H9 (cell line): ENCODE measurements at regions not wholly inside any gene's neighbourhood (a gene's known extent, or its start where the extent isn't known, plus 50 kb on each side); places are given as distances from the start of the nearest gene placed in this dataset.

Experiments used
- DNase-seq: peaks from one replicate; pipeline ENCODE4 v3.0.0-alpha.2; 2017
- H2AFZ ChIP-seq: one replicate; pipeline ENCODE4 v1.6.1; 2013; ENCODE audit warnings: mild to moderate bottlenecking, low read length, control low read depth, moderate library complexity
- H2AK5ac ChIP-seq: 2 replicates; pipeline ENCODE4 v1.6.1; 2013; ENCODE audit warnings: low read length, control low read depth, mixed read lengths; ENCODE audit not compliant: insufficient read length
- H2BK120ac ChIP-seq: one replicate; pipeline ENCODE4 v1.6.1; 2013; ENCODE audit warnings: low read depth, mild to moderate bottlenecking, low read length, control low read depth, inconsistent platforms; ENCODE audit not compliant: poor library complexity, severe bottlenecking
- H2BK12ac ChIP-seq: 2 replicates; pipeline ENCODE4 v1.6.1; 2013; ENCODE audit warnings: low read length, control low read depth, mixed read lengths, low read depth; ENCODE audit not compliant: insufficient read length
- H2BK15ac ChIP-seq: 2 replicates; pipeline ENCODE4 v1.6.1; 2013; ENCODE audit warnings: low read depth, low read length, control low read depth
- H2BK20ac ChIP-seq: one replicate; pipeline ENCODE4 v1.6.1; 2013; ENCODE audit warnings: low read depth, mild to moderate bottlenecking, low read length, control low read depth, inconsistent platforms; ENCODE audit not compliant: poor library complexity, severe bottlenecking
- H2BK5ac ChIP-seq: 2 replicates; pipeline ENCODE4 v1.6.1; 2013; ENCODE audit warnings: low read length, control low read depth, mixed read lengths; ENCODE audit not compliant: insufficient read length
- H3K14ac ChIP-seq: 2 replicates; pipeline ENCODE4 v1.6.1; 2013; ENCODE audit warnings: low read length, control low read depth; ENCODE audit not compliant: insufficient read depth
- H3K18ac ChIP-seq: 2 replicates; pipeline ENCODE4 v1.6.1; 2013; ENCODE audit warnings: low read depth, mild to moderate bottlenecking, mixed read lengths, low read length, control low read depth; ENCODE audit not compliant: insufficient read length
- H3K23ac ChIP-seq: 2 replicates; pipeline ENCODE4 v1.6.1; 2013; ENCODE audit warnings: low read length, control low read depth, mixed read lengths, low read depth; ENCODE audit not compliant: insufficient read length
- H3K23me2 ChIP-seq: 2 replicates; pipeline ENCODE4 v1.6.1; 2013; ENCODE audit warnings: low read depth, mild to moderate bottlenecking, mixed read lengths, low read length, control low read depth; ENCODE audit not compliant: insufficient read length, poor library complexity, severe bottlenecking
- H3K27ac ChIP-seq: 2 replicates; pipeline ENCODE4 v1.5.1; 2013; ENCODE audit warnings: low read length, control low read depth, mixed read lengths, low read depth; ENCODE audit not compliant: insufficient read length
- H3K27me3 ChIP-seq: 2 replicates; pipeline ENCODE4 v1.6.1; 2013; ENCODE audit warnings: low read length, control low read depth, inconsistent platforms; ENCODE audit not compliant: insufficient read depth
- H3K4ac ChIP-seq: 2 replicates; pipeline ENCODE4 v1.6.1; 2013; ENCODE audit warnings: low read depth, mild to moderate bottlenecking, control low read depth, inconsistent platforms, low read length, moderate library complexity
- H3K4me1 ChIP-seq: 2 replicates; pipeline ENCODE4 v1.6.1; 2013; ENCODE audit warnings: low read length, control low read depth, inconsistent platforms; ENCODE audit not compliant: insufficient read depth
- H3K4me2 ChIP-seq: 2 replicates; pipeline ENCODE4 v1.6.1; 2013; ENCODE audit warnings: low read length, control low read depth, mixed read lengths; ENCODE audit not compliant: insufficient read length, insufficient read depth
- H3K56ac ChIP-seq: 2 replicates; pipeline ENCODE4 v1.6.1; 2013; ENCODE audit warnings: low read depth, mild to moderate bottlenecking, mixed read lengths, low read length, control low read depth; ENCODE audit not compliant: insufficient read length
- H3K79me1 ChIP-seq: 2 replicates; pipeline ENCODE4 v1.6.1; 2013; ENCODE audit warnings: low read depth, mild to moderate bottlenecking, moderate library complexity, low read length, control low read depth, inconsistent platforms; ENCODE audit not compliant: insufficient read depth, poor library complexity, severe bottlenecking
- H3K79me2 ChIP-seq: 2 replicates; pipeline ENCODE4 v1.6.1; 2013; ENCODE audit warnings: low read length, control low read depth, inconsistent platforms; ENCODE audit not compliant: insufficient read depth
- H3K9ac ChIP-seq: 2 replicates; pipeline ENCODE4 v1.6.1; 2013; ENCODE audit warnings: low read length, control low read depth, mixed read lengths; ENCODE audit not compliant: insufficient read length; ENCODE audit errors: extremely low read depth
- H3K9me3 ChIP-seq: one replicate; pipeline ENCODE4 v1.6.1; 2013; ENCODE audit warnings: low read depth, low read length, inconsistent platforms; ENCODE audit not compliant: control insufficient read depth
- H3T11ph ChIP-seq: one replicate; pipeline ENCODE4 v1.6.1; 2013; ENCODE audit warnings: mild to moderate bottlenecking, low read length, control low read depth, inconsistent platforms
- H4K20me1 ChIP-seq: one replicate; pipeline ENCODE4 v1.6.1; 2013; ENCODE audit not compliant: control insufficient read depth, insufficient read length, insufficient read depth
- H4K5ac ChIP-seq: 2 replicates; pipeline ENCODE4 v1.6.1; 2013; ENCODE audit warnings: low read depth, mild to moderate bottlenecking, mixed read lengths, low read length, control low read depth; ENCODE audit not compliant: insufficient read length
- H4K8ac ChIP-seq: replicated peaks from 2 replicates; pipeline ENCODE4 v1.6.1; 2013; ENCODE audit warnings: low read length, control low read depth, mixed read lengths, low read depth; ENCODE audit not compliant: insufficient read length
- H4K91ac ChIP-seq: 2 replicates; pipeline ENCODE4 v1.6.1; 2013; ENCODE audit warnings: low read depth, mild to moderate bottlenecking, moderate library complexity, mixed read lengths, low read length, control low read depth; ENCODE audit not compliant: insufficient read length
- H3K27ac Mint-ChIP-seq, 3 experiments: 2 replicates in 2 of 3; 3 replicates in 1 of 3; pipeline ENCODE4 v1.8.0; 2020 to 2021; ENCODE audit warnings: mixed read lengths in 3 of 3, mild to moderate bottlenecking in 1 of 3, moderate library complexity in 1 of 3
- H3K27me3 Mint-ChIP-seq: 2 replicates; pipeline ENCODE4 v1.8.0; 2021; ENCODE audit warnings: low read depth, mild to moderate bottlenecking, moderate library complexity, mixed read lengths
- H3K36me3 Mint-ChIP-seq, 3 experiments: 2 replicates in 2 of 3; 3 replicates in 1 of 3; pipeline ENCODE4 v1.8.0; 2020 to 2021; ENCODE audit warnings: low read depth in 3 of 3, mixed read lengths in 3 of 3; ENCODE audit not compliant: insufficient read depth in 1 of 3
- H3K4me1 Mint-ChIP-seq, 2 experiments: 2 replicates each; pipeline ENCODE4 v1.8.0; 2020; ENCODE audit warnings: mixed read lengths in 2 of 2
- H3K4me3 Mint-ChIP-seq, 2 experiments: 2 replicates in 1 of 2; 3 replicates in 1 of 2; pipeline ENCODE4 v1.8.0; 2020 to 2021; ENCODE audit warnings: mild to moderate bottlenecking in 2 of 2, mixed read lengths in 2 of 2, moderate library complexity in 1 of 2
- H3K9me3 Mint-ChIP-seq, 2 experiments: 2 replicates in 1 of 2; 3 replicates in 1 of 2; pipeline ENCODE4 v1.8.0; 2020; ENCODE audit warnings: mild to moderate bottlenecking in 2 of 2, mixed read lengths in 2 of 2, moderate library complexity in 1 of 2
- WGBS: extraction: QIAGEN DNeasy Blood & Tissue Kit; methylation state at CpG from one replicate; pipeline ENCODE4 v1.1.7; 2013; ENCODE audit warnings: missing lambda C conversion rate, low lambda C conversion rate, mixed read lengths; ENCODE audit not compliant: insufficient read length; ENCODE audit errors: extremely low coverage; 5-methylcytosine and 5-hydroxymethylcytosine counted together
- TF ChIP-seq, protein P1 (sequence below): fragments of 200-600 bp; sonication (generic); conservative IDR thresholded peaks from 3 replicates; pipeline ENCODE4 v1.8.0; 2021; ENCODE audit warnings: antibody characterized with exemption, mild to moderate bottlenecking

DNA sequence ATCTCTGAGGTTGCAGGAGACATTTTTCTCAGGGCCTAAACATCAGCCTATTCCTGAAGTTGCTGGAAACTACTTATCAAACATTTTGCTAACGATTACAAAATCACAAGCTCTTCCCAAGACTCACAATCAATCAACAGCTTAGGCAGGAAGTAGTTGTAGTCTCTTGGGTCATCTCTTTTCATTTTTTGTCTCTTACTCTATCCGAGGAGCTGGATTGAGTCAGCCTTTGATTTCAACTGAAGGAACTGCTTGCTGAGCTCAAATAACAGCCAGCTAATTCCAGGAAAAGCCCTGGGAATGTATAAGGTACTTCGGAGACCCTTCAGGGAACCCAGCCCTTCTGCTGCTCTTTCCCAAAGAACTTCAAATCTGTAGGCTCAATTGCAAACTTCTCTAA is 398.9 kb downstream of the PLK2 start:
- H2BK12ac ChIP-seq, result no peak overlapping the region
- TF ChIP-seq, protein P1, sequence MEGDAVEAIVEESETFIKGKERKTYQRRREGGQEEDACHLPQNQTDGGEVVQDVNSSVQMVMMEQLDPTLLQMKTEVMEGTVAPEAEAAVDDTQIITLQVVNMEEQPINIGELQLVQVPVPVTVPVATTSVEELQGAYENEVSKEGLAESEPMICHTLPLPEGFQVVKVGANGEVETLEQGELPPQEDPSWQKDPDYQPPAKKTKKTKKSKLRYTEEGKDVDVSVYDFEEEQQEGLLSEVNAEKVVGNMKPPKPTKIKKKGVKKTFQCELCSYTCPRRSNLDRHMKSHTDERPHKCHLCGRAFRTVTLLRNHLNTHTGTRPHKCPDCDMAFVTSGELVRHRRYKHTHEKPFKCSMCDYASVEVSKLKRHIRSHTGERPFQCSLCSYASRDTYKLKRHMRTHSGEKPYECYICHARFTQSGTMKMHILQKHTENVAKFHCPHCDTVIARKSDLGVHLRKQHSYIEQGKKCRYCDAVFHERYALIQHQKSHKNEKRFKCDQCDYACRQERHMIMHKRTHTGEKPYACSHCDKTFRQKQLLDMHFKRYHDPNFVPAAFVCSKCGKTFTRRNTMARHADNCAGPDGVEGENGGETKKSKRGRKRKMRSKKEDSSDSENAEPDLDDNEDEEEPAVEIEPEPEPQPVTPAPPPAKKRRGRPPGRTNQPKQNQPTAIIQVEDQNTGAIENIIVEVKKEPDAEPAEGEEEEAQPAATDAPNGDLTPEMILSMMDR, result no peak
- no peak overlapping the region for H4K5ac ChIP-seq
- H3K27ac ChIP-seq, result no peak overlapping the region
- H4K8ac ChIP-seq, result no peak overlapping the region
- H2BK15ac ChIP-seq, result no peak overlapping the region
- no CpG with 5 or more reads among the region's 3 CpGs for WGBS
- H2AK5ac ChIP-seq, result no peak overlapping the region
- H2BK5ac ChIP-seq, result no peak overlapping the region
- H2BK20ac ChIP-seq, result no peak overlapping the region
- no peak overlapping the region for H3K4ac ChIP-seq
- H2AFZ ChIP-seq, result no peak overlapping the region
- H3K79me2 ChIP-seq, result no peaks in the 10 kb centered on the region
- H3K79me1 ChIP-seq, result no peaks in the 10 kb centered on the region
- H3T11ph ChIP-seq, result no peak overlapping the region
- H3K56ac ChIP-seq, result no peak overlapping the region
- no peak overlapping the region for H3K27ac Mint-ChIP-seq
- H3K14ac ChIP-seq, result no peak overlapping the region
- H3K36me3 Mint-ChIP-seq, result no peaks in the 10 kb centered on the region
- no peaks in the 10 kb centered on the region for H3K27me3 ChIP-seq
- no peak overlapping the region for H4K91ac ChIP-seq
- no peak overlapping the region for H3K9ac ChIP-seq
- H3K4me1 Mint-ChIP-seq, result peaks cover 0 to 2% of the 10 kb centered on the region in 2 experiments; a peak in 1 of 4 replicates
- H2BK120ac ChIP-seq, result no peak overlapping the region
- H3K4me1 ChIP-seq, result no peaks in the 10 kb centered on the region
- H3K18ac ChIP-seq, result no peak overlapping the region
- H4K20me1 ChIP-seq, result no peaks in the 10 kb centered on the region
- H3K9me3 Mint-ChIP-seq, result peaks cover 0 to 3% of the 10 kb centered on the region in 2 experiments; a peak in 3 of 5 replicates
- H3K9me3 ChIP-seq, result no peaks in the 10 kb centered on the region
- no peak overlapping the region for H3K23ac ChIP-seq
- H3K23me2 ChIP-seq, result no peaks in the 10 kb centered on the region
- no peak overlapping the region for H3K4me3 Mint-ChIP-seq
- H3K27me3 Mint-ChIP-seq, result no peaks in the 10 kb centered on the region
- DNase-seq, result no peak
- no peak overlapping the region for H3K4me2 ChIP-seq
